Body of pancreas (tissue), 4 donors: ENCODE measurements at regions not wholly inside any gene's neighbourhood (a gene's known extent, or its start where the extent isn't known, plus 50 kb on each side); places are given as distances from the start of the nearest gene placed in this dataset.

ENCODE experiments used
- POLR2A ChIP-seq, 3 donors: fragments of 450-650 bp; IDR thresholded peaks; one replicate each; pipeline ENCODE4 v1.6.1; 2016; ENCODE audit warnings: antibody characterized with exemption in 3 of 3, mild to moderate bottlenecking in 2 of 3
- TF ChIP-seq, protein P1 (sequence below), 7 experiments: fragments of 450-650 bp in 4 of 7; fragments of 200-600 bp in 3 of 7; sonication (generic) in 3 of 7; IDR thresholded peaks; one replicate each; pipeline ENCODE4 v1.5.1; 2016 to 2019; ENCODE audit warnings: antibody characterized with exemption in 7 of 7

DNA sequence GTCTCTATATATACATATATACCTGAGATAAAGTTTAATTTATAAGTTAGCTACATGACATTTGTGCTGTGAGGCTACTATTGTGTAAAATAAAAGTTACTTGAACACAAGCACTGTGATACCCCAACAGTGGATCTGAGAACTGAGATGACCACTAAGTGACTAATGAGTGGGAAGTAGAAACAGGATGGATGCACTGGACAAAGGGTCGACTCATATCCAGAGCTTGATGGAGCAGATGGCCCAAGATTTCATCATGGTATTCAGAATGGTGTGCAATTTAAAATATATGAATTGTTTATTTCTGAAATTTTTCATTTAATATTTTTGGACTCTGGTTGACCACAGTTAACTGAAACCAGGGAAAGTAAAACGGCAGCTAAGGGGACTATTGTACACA, 908.6 kb upstream of the MDGA2 start:
- TF ChIP-seq, protein P1, sequence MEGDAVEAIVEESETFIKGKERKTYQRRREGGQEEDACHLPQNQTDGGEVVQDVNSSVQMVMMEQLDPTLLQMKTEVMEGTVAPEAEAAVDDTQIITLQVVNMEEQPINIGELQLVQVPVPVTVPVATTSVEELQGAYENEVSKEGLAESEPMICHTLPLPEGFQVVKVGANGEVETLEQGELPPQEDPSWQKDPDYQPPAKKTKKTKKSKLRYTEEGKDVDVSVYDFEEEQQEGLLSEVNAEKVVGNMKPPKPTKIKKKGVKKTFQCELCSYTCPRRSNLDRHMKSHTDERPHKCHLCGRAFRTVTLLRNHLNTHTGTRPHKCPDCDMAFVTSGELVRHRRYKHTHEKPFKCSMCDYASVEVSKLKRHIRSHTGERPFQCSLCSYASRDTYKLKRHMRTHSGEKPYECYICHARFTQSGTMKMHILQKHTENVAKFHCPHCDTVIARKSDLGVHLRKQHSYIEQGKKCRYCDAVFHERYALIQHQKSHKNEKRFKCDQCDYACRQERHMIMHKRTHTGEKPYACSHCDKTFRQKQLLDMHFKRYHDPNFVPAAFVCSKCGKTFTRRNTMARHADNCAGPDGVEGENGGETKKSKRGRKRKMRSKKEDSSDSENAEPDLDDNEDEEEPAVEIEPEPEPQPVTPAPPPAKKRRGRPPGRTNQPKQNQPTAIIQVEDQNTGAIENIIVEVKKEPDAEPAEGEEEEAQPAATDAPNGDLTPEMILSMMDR (IDR thresholded peaks at IDR 0.05) = no peak
- no peak for TF ChIP-seq POLR2A (IDR thresholded peaks at IDR 0.05)
